B cell (primary cell): ENCODE measurements at regions not wholly inside any gene's neighbourhood (a gene's known extent, or its start where the extent isn't known, plus 50 kb on each side); places are given as distances from the start of the nearest gene placed in this dataset.

Experiments
- ATAC-seq: fragments of 200-7000 bp; cut with Tn5 transposase; one replicate; pipeline ENCODE4 v1.10.0; 2021; ENCODE audit warnings: low read depth, mild to moderate bottlenecking, moderate number of reproducible peaks, moderate library complexity
- CTCF ChIA-PET: fragments of 350-600 bp; sonication (Branson Sonifier 250); formaldehyde crosslinking; loops from one replicate; lab custom pipeline; 2021; ENCODE audit warnings: antibody characterized with exemption, inconsistent platforms; lab: Charles Lee
- POLR2A ChIA-PET: fragments of 350-600 bp; sonication (Branson Sonifier 250); formaldehyde crosslinking; loops from one replicate; lab custom pipeline; 2021; ENCODE audit warnings: antibody characterized with exemption; lab: Charles Lee
- DNase-seq: peaks from one replicate; pipeline ENCODE4 v3.0.0; 2013
- H2AFZ ChIP-seq: 2 replicates; pipeline ENCODE4 v1.6.1; 2012; ENCODE audit warnings: mild to moderate bottlenecking, low read depth, low read length; ENCODE audit not compliant: insufficient read depth, poor library complexity, severe bottlenecking
- H3K27ac ChIP-seq, 2 donors: 1 replicate in 1 of 2; 2 replicates in 1 of 2; pipeline ENCODE4 v1.5.1; 2012 to 2013; ENCODE audit warnings: low read length in 2 of 2, mild to moderate bottlenecking in 2 of 2, moderate library complexity in 1 of 2
- H3K27me3 ChIP-seq, 4 experiments: fragments of 200-600 bp in 1 of 4; sonication (generic) in 1 of 4; replicated peaks in 1 of 4; 1 replicate in 2 of 4; 2 replicates in 2 of 4; pipeline versions ENCODE4 v1.6.1 to v1.7.0; 2013 to 2016; ENCODE audit warnings: low read length in 3 of 4, mild to moderate bottlenecking in 2 of 4, mixed read lengths in 1 of 4, moderate library complexity in 1 of 4; ENCODE audit not compliant: insufficient read depth in 4 of 4, control insufficient read depth in 3 of 4; ENCODE audit errors: control extremely low read depth in 1 of 4
- H3K36me3 ChIP-seq, 2 experiments: replicated peaks in 1 of 2; 1 replicate in 1 of 2; 2 replicates in 1 of 2; pipeline versions ENCODE4 v1.6.1 to v1.7.1; 2013; ENCODE audit warnings: low read length in 1 of 2; ENCODE audit not compliant: insufficient read depth in 2 of 2, control insufficient read depth in 1 of 2; ENCODE audit errors: control extremely low read depth in 1 of 2, extremely low read depth in 1 of 2
- H3K4me1 ChIP-seq, 2 donors: fragments of 200-600 bp in 1 of 2; sonication (generic) in 1 of 2; 1 replicate in 1 of 2; 2 replicates in 1 of 2; pipeline versions ENCODE4 v1.5.1 to v1.6.1; 2013 to 2017; ENCODE audit warnings: low read length in 2 of 2; ENCODE audit not compliant: control insufficient read depth in 2 of 2, insufficient read depth in 2 of 2
- H3K4me2 ChIP-seq: replicated peaks from 2 replicates; pipeline ENCODE3; 2012; ENCODE audit warnings: mild to moderate bottlenecking, low read depth, low read length; ENCODE audit not compliant: poor library complexity, severe bottlenecking
- H3K4me3 ChIP-seq, 5 experiments: fragments of 200-600 bp in 1 of 5; sonication (generic) in 1 of 5; 1 replicate in 3 of 5; 2 replicates in 2 of 5; pipeline versions ENCODE4 v1.5.1 to v1.7.0; 2011 to 2016; ENCODE audit warnings: low read length in 4 of 5, mild to moderate bottlenecking in 4 of 5, low read depth in 2 of 5, control low read depth in 1 of 5, moderate library complexity in 1 of 5; ENCODE audit not compliant: insufficient read depth in 1 of 5; ENCODE audit errors: control extremely low read depth in 1 of 5, extremely low read depth in 1 of 5
- H3K79me2 ChIP-seq: fragments of 200-600 bp; sonication (generic); one replicate; pipeline ENCODE4 v1.6.0; 2016; ENCODE audit warnings: low read length; ENCODE audit not compliant: control insufficient read depth, insufficient read depth
- H3K9ac ChIP-seq: fragments of 200-600 bp; sonication (generic); 2 replicates; pipeline ENCODE4 v1.6.1; 2017; ENCODE audit warnings: mild to moderate bottlenecking, low read length, moderate library complexity
- H3K9me3 ChIP-seq, 3 donors: one replicate each; pipeline versions ENCODE4 v1.6.1 to v1.7.1; 2013; ENCODE audit warnings: low read length in 2 of 3; ENCODE audit not compliant: control insufficient read depth in 2 of 3, insufficient read depth in 1 of 3; ENCODE audit errors: control extremely low read depth in 1 of 3
- H4K20me1 ChIP-seq: 2 replicates; pipeline ENCODE4 v1.6.0; 2012; ENCODE audit warnings: mild to moderate bottlenecking, low read length; ENCODE audit not compliant: insufficient read depth, control insufficient read depth, poor library complexity, severe bottlenecking
- H3K27ac Mint-ChIP-seq: one replicate; pipeline ENCODE4 v1.8.0; 2021; ENCODE audit warnings: mixed read lengths
- H3K27me3 Mint-ChIP-seq: one replicate; pipeline ENCODE4 v1.8.0; 2021; ENCODE audit warnings: mixed read lengths
- H3K4me1 Mint-ChIP-seq: one replicate; pipeline ENCODE4 v1.8.0; 2021; ENCODE audit warnings: mixed read lengths
- H3K4me3 Mint-ChIP-seq: one replicate; pipeline ENCODE4 v1.8.0; 2021; ENCODE audit warnings: mixed read lengths
- H3K9me3 Mint-ChIP-seq: one replicate; pipeline ENCODE4 v1.8.0; 2022; ENCODE audit warnings: mixed read lengths; ENCODE audit not compliant: insufficient read depth
- CTCF ChIP-seq: fragments of 200-600 bp; IDR thresholded peaks from one replicate; pipeline ENCODE4 v1.8.0; 2022; ENCODE audit warnings: antibody characterized with exemption, mild to moderate bottlenecking
- EZH2 ChIP-seq: IDR thresholded peaks from 2 replicates; pipeline ENCODE4 v1.6.1; 2012; ENCODE audit warnings: borderline replicate concordance, low read depth, mild to moderate bottlenecking, moderate library complexity, low read length; ENCODE audit not compliant: insufficient read depth, poor library complexity, severe bottlenecking
- WGBS: methylation state at CpG from one replicate; pipeline ENCODE4 v1.1.5; 2013; ENCODE audit warnings: missing lambda C conversion rate; ENCODE audit not compliant: insufficient coverage; 5-methylcytosine and 5-hydroxymethylcytosine counted together
- intact Hi-C: fragments of 100-400 bp; cut with micrococcal nuclease; formaldehyde crosslinking; loops from one replicate; pipeline ENCODE4 v1.10.0; 2022

GRCh38 chr16:7239547-7239946, 93.1 kb upstream of the RBFOX1 start:
- H3K27me3 Mint-ChIP-seq = no peaks in the 10 kb centered on the region
- ATAC-seq (no peak), DNase-seq (no peak)
- no peaks in the 10 kb centered on the region for H3K4me1 ChIP-seq
- no peak overlapping the region for H3K27ac ChIP-seq
- H3K9me3 ChIP-seq = no peaks in the 10 kb centered on the region
- H3K27ac Mint-ChIP-seq = no peak overlapping the region
- no peak overlapping the region for H3K4me3 ChIP-seq
- H3K79me2 ChIP-seq = no peaks in the 10 kb centered on the region
- no peak overlapping the region for H3K4me3 Mint-ChIP-seq
- no CpG with 5 or more reads among the region's 2 CpGs for WGBS
- no peaks in the 10 kb centered on the region for H4K20me1 ChIP-seq
- no peaks in the 10 kb centered on the region for H3K27me3 ChIP-seq
- no peak overlapping the region for H3K4me2 ChIP-seq
- intact Hi-C loops = no loop called here
- TF ChIP-seq EZH2 = no peak
- no peak for TF ChIP-seq CTCF
- no peaks in the 10 kb centered on the region for H3K4me1 Mint-ChIP-seq
- no peak overlapping the region for H3K9ac ChIP-seq
- H3K36me3 ChIP-seq = no peaks in the 10 kb centered on the region
- H3K9me3 Mint-ChIP-seq = peaks cover 7% of the 10 kb centered on the region
- ChIA-PET POLR2A (no interaction called here), CTCF (no interaction called here)
- no peak overlapping the region for H2AFZ ChIP-seq

GRCh38 chr16:7236824-7237410, 95.7 kb upstream of the RBFOX1 start:
- H3K4me2 ChIP-seq = no peak overlapping the region
- Mint-ChIP-seq H3K4me1 (no peaks in the 10 kb centered on the region), H3K4me3 (no peak overlapping the region), H3K9me3 (peaks cover 5% of the 10 kb centered on the region), H3K27ac (no peak overlapping the region), H3K27me3 (no peaks in the 10 kb centered on the region)
- TF ChIP-seq CTCF (no peak), EZH2 (no peak)
- intact Hi-C loops = no loop called here
- no peak overlapping the region for H2AFZ ChIP-seq
- ChIA-PET POLR2A (no interaction called here), CTCF (no interaction called here)
- no peak for ATAC-seq
- WGBS = 68% methylated on average over 5 of the region's 6 CpGs
- no peaks in the 10 kb centered on the region for H3K36me3 ChIP-seq
- H4K20me1 ChIP-seq = no peaks in the 10 kb centered on the region
- H3K79me2 ChIP-seq = no peaks in the 10 kb centered on the region
- no peaks in the 10 kb centered on the region for H3K9me3 ChIP-seq
- no peak overlapping the region for H3K9ac ChIP-seq
- no peak overlapping the region for H3K4me3 ChIP-seq
- no peaks in the 10 kb centered on the region for H3K27me3 ChIP-seq
- no peaks in the 10 kb centered on the region for H3K4me1 ChIP-seq
- H3K27ac ChIP-seq = no peak overlapping the region
- no peak for DNase-seq
